A673 (cell line): ENCODE measurements at regions not wholly inside any gene's neighbourhood (a gene's known extent, or its start where the extent isn't known, plus 50 kb on each side); places are given as distances from the start of the nearest gene placed in this dataset.

Experiments
- BruUV-seq: library from RNA; stranded (reverse); fragments of 400-500 nt; replicated peaks from 2 replicates; lab custom pipeline; 2021; lab: Mats Ljungman, UMichigan
- CTCF ChIA-PET: fragments of 300-600 bp; sonication (Branson Sonifier 250); formaldehyde crosslinking; loops from one replicate; lab custom pipeline; 2022; ENCODE audit warnings: antibody characterized with exemption; lab: Charles Lee
- POLR2A ChIA-PET: fragments of 300-600 bp; sonication (Branson Sonifier 250); formaldehyde crosslinking; loops from one replicate; lab custom pipeline; 2022; ENCODE audit warnings: antibody characterized with exemption; ENCODE audit not compliant: low non-redundant PET; lab: Charles Lee
- DNase-seq: peaks from one replicate; pipeline ENCODE4 v3.0.0-alpha.2; 2015; ENCODE audit warnings: low spot score
- H3K27ac ChIP-seq: fragments of 200-600 bp; sonication (generic); 2 replicates; pipeline ENCODE4 v1.5.1; 2016; ENCODE audit warnings: mixed run types, low read depth, mild to moderate bottlenecking, mixed read lengths, antibody characterized with exemption, low read length; ENCODE audit not compliant: poor library complexity, severe bottlenecking
- H3K27me3 ChIP-seq: fragments of 200-600 bp; sonication (generic); replicated peaks from 2 replicates; pipeline ENCODE4 v1.6.1; 2017; ENCODE audit warnings: mixed run types, low read depth, mild to moderate bottlenecking, mixed read lengths, antibody characterized with exemption, low read length; ENCODE audit not compliant: insufficient read depth, poor library complexity
- H3K36me3 ChIP-seq: fragments of 200-600 bp; sonication (generic); 2 replicates; pipeline ENCODE4 v1.6.1; 2016; ENCODE audit warnings: mixed run types, mild to moderate bottlenecking, mixed read lengths, antibody characterized with exemption, low read length; ENCODE audit not compliant: insufficient read depth, poor library complexity, severe bottlenecking
- H3K4me1 ChIP-seq: fragments of 200-600 bp; sonication (generic); 2 replicates; pipeline ENCODE4 v1.6.1; 2017; ENCODE audit warnings: mixed run types, mild to moderate bottlenecking, mixed read lengths, antibody characterized with exemption, low read length; ENCODE audit not compliant: insufficient read depth, poor library complexity, severe bottlenecking
- H3K4me3 ChIP-seq: fragments of 200-600 bp; sonication (generic); 2 replicates; pipeline ENCODE4 v1.5.1; 2016; ENCODE audit warnings: low read depth, mixed run types, mild to moderate bottlenecking, mixed read lengths, low read length; ENCODE audit not compliant: poor library complexity, severe bottlenecking
- H3K9me3 ChIP-seq: fragments of 200-600 bp; sonication (generic); 2 replicates; pipeline ENCODE4 v1.6.1; 2016; ENCODE audit warnings: mixed run types, low read depth, mild to moderate bottlenecking, mixed read lengths, antibody characterized with exemption, low read length; ENCODE audit not compliant: poor library complexity, severe bottlenecking
- EZH2 ChIP-seq: fragments of 200-600 bp; sonication (generic); IDR thresholded peaks from 2 replicates; pipeline ENCODE4 v1.6.1; 2017; ENCODE audit warnings: borderline replicate concordance, low read depth, mild to moderate bottlenecking, mixed read lengths, antibody characterized with exemption, low read length; ENCODE audit not compliant: poor library complexity, severe bottlenecking
- intact Hi-C: fragments of 100-400 bp; cut with micrococcal nuclease; formaldehyde crosslinking; loops from one replicate; pipeline ENCODE4 v1.10.0; 2022; ENCODE audit not compliant: unreplicated experiment
- TF ChIP-seq, protein P1 (sequence below): fragments of 300-800, 200-600 bp; sonication (generic); conservative IDR thresholded peaks from 2 replicates; pipeline ENCODE4 v1.5.1; 2017; ENCODE audit warnings: low read depth, mild to moderate bottlenecking, antibody characterized with exemption, low read length, moderate library complexity, mixed read lengths

DNA sequence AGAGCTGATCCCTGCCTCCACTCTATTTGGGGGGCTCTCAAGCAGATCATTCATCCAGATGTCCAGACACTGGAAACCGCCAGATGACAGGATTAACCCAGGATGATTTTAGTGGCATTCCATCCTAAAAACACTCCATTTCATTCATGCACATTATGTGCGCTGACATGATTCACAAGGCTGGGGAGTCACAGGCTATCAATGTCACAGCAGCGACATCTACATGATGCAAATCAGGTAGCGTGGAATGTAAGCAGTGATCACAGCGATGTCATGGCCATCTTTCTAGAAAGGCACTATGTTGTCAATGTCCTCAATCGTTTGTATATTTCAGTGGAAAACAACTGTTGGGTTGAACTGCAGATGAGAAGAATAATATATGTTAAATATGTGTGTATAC lies 331.5 kb upstream of the MSX2 start:
- intact Hi-C loops = no loop called here
- POLR2A ChIA-PET = no interaction called here
- no TSS peak for BruUV-seq

DNA sequence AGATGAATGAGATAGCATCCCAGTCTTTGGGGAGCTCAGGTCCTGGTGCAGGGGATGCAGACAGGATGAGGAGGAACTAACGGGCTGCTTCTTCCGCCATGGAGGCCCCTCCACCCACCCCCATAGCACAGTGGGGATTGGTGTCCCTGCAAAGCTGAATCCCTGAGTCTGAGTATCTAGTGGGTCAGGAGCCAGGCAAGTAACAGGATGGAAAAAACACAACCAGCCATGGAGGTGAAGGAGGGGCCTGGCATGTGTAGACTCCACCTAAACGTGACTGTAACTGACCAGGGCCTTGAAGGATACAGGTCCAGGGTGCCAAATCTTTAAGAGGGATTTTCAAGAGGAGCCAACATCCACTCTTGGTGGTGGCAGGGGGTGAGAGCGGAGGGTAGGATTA lies 327.8 kb upstream of the MSX2 start:
- ChIA-PET POLR2A (no interaction called here), CTCF (no interaction called here)
- Histone ChIP-seq H3K36me3 (no peaks in the 10 kb centered on the region), H3K9me3 (no peaks in the 10 kb centered on the region), H3K4me3 (no peak overlapping the region), H3K27ac (no peak overlapping the region), H3K27me3 (peaks cover 31% of the 10 kb centered on the region), H3K4me1 (no peaks in the 10 kb centered on the region)
- no TSS peak for BruUV-seq
- DNase-seq = no peak
- intact Hi-C loops = no loop called here
- no peak for TF ChIP-seq EZH2
- TF ChIP-seq, protein P1, sequence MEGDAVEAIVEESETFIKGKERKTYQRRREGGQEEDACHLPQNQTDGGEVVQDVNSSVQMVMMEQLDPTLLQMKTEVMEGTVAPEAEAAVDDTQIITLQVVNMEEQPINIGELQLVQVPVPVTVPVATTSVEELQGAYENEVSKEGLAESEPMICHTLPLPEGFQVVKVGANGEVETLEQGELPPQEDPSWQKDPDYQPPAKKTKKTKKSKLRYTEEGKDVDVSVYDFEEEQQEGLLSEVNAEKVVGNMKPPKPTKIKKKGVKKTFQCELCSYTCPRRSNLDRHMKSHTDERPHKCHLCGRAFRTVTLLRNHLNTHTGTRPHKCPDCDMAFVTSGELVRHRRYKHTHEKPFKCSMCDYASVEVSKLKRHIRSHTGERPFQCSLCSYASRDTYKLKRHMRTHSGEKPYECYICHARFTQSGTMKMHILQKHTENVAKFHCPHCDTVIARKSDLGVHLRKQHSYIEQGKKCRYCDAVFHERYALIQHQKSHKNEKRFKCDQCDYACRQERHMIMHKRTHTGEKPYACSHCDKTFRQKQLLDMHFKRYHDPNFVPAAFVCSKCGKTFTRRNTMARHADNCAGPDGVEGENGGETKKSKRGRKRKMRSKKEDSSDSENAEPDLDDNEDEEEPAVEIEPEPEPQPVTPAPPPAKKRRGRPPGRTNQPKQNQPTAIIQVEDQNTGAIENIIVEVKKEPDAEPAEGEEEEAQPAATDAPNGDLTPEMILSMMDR = no peak

More for the DNA sequence above, 331.5 kb upstream of the MSX2 start:
- CTCF ChIA-PET = no interaction called here
- Histone ChIP-seq H3K4me3 (no peak overlapping the region), H3K9me3 (no peaks in the 10 kb centered on the region), H3K4me1 (no peaks in the 10 kb centered on the region), H3K27ac (no peak overlapping the region), H3K27me3 (peaks cover 56% of the 10 kb centered on the region), H3K36me3 (no peaks in the 10 kb centered on the region)
- TF ChIP-seq EZH2 = no peak
- TF ChIP-seq, protein P1 = no peak
- no peak for DNase-seq

GRCh38 chr5:174397206-174397605 lies 327.2 kb upstream of the MSX2 start:
- H3K4me3 ChIP-seq = no peak overlapping the region
- intact Hi-C loops = no loop called here
- POLR2A ChIA-PET = no interaction called here
- H3K27me3 ChIP-seq = peaks cover 25% of the 10 kb centered on the region
- H3K4me1 ChIP-seq = no peaks in the 10 kb centered on the region
- DNase-seq = no peak
- H3K36me3 ChIP-seq = no peaks in the 10 kb centered on the region
- TF ChIP-seq, protein P1 = no peak
- no peak for TF ChIP-seq EZH2
- H3K27ac ChIP-seq = no peak overlapping the region
- H3K9me3 ChIP-seq = no peaks in the 10 kb centered on the region
- CTCF ChIA-PET = no interaction called here
- BruUV-seq = no TSS peak
